Transverse colon (tissue), 4 donors: ENCODE measurements at regions not wholly inside any gene's neighbourhood (a gene's known extent, or its start where the extent isn't known, plus 50 kb on each side); places are given as distances from the start of the nearest gene placed in this dataset.
A peak's percentile ranks its signal among the peaks of the same experiment; 100 is the strongest.

Source experiments
- DNase-seq: peaks from one replicate; pipeline ENCODE4 v3.0.0-alpha.2; 2019
- H3K27ac ChIP-seq, 4 donors: fragments of 200-600 bp; sonication (generic); 2 replicates each; pipeline ENCODE4 v1.5.1; 2016 to 2018; ENCODE audit warnings: inconsistent platforms in 4 of 4
- H3K27me3 ChIP-seq: fragments of 200-600 bp; sonication (generic); 2 replicates; pipeline ENCODE4 v1.5.1; 2017; ENCODE audit warnings: inconsistent platforms
- H3K36me3 ChIP-seq, 4 donors: fragments of 200-600 bp; sonication (generic); 2 replicates each; pipeline ENCODE4 v1.5.1; 2017 to 2019; ENCODE audit warnings: inconsistent platforms in 4 of 4
- H3K4me1 ChIP-seq, 4 donors: fragments of 200-600 bp; sonication (generic); 2 replicates each; pipeline ENCODE4 v1.5.1; 2017 to 2020; ENCODE audit warnings: inconsistent platforms in 4 of 4
- H3K4me3 ChIP-seq, 4 donors: fragments of 200-600 bp; sonication (generic); 1 replicate in 1 of 4; 2 replicates in 3 of 4; pipeline versions ENCODE4 v1.5.1 to v1.6.1; 2017 to 2019; ENCODE audit warnings: inconsistent platforms in 4 of 4
- H3K9me3 ChIP-seq, 2 donors: fragments of 200-600 bp; sonication (generic); 2 replicates each; pipeline ENCODE4 v1.5.1; 2017 to 2019; ENCODE audit warnings: inconsistent platforms in 2 of 2
- EP300 ChIP-seq: sonication (generic); formaldehyde crosslinking; IDR thresholded peaks from one replicate; pipeline ENCODE4 v1.6.1; 2017; ENCODE audit warnings: antibody characterized with exemption, low read depth
- POLR2A ChIP-seq: fragments of 450-650 bp; IDR thresholded peaks from one replicate; pipeline ENCODE4 v1.6.1; 2016; ENCODE audit warnings: antibody characterized with exemption, mild to moderate bottlenecking, moderate library complexity
- POLR2AphosphoS5 ChIP-seq, 3 donors: sonication (generic); formaldehyde crosslinking; IDR thresholded peaks; one replicate each; pipeline ENCODE4 v1.6.1; 2016; ENCODE audit warnings: antibody characterized with exemption in 3 of 3
- WGBS, 2 donors: methylation state at CpG; one replicate each; pipeline ENCODE4 v1.1.5; 2018; ENCODE audit warnings: low coverage in 1 of 2; 5-methylcytosine and 5-hydroxymethylcytosine counted together
- in situ Hi-C, 4 donors: fragments of 200-750 bp; cut with MboI; loops; one replicate each; pipeline versions ENCODE4 v1.15.0 to v1.15.1; 2017; ENCODE audit warnings: low sequenced_read_pairs in 3 of 4, low pct_ligation_motif_present in 1 of 4, low pct_unique_long_range_greater_than_20kb in 1 of 4
- intact Hi-C: fragments of 100-400 bp; cut with DNase I; formaldehyde crosslinking; loops from one replicate; pipeline ENCODE4 v1.15.1; 2023; ENCODE audit warnings: low total_unique reads
- TF ChIP-seq, protein P1 (sequence below), 5 experiments: fragments of 200-600 bp in 3 of 5; fragments of 450-650 bp in 2 of 5; sonication (generic) in 3 of 5; IDR thresholded peaks; 1 replicate in 2 of 5; 2 replicates in 3 of 5; pipeline ENCODE4 v1.5.1; 2016 to 2017; ENCODE audit warnings: antibody characterized with exemption in 5 of 5, inconsistent platforms in 3 of 5, mild to moderate bottlenecking in 2 of 5, moderate library complexity in 1 of 5

DNA sequence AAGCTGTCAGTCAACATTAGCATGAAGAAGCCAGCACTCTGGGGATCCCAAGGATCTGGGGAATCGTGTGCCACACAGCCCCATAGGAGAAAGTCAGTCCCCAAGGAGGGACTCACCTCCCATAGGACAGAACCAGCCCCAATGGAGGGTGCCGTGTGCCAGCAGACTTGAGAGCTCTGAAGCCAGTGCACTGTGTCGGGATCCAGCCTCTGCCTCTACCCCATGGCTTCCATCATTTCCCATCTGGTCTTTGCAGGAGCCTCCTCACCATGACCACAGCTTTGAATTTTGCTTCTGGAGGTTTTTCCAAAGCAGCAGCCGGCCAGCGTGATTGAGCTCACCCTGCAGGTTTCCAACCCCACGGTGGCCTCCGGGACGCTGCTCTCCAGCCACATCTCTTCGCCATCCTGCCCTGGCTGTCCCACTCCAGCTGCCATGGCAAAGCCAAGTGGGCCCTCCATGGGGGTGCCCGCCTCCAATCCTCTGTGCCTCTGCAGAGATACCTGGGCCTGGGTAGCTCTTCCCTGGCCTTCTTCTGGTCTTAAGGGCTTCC, 171.8 kb upstream of the SHH start:
- TF ChIP-seq POLR2AphosphoS5 (IDR thresholded peaks at IDR 0.05) (no peak), EP300 (no peak), POLR2A (no peak)
- TF ChIP-seq, protein P1, sequence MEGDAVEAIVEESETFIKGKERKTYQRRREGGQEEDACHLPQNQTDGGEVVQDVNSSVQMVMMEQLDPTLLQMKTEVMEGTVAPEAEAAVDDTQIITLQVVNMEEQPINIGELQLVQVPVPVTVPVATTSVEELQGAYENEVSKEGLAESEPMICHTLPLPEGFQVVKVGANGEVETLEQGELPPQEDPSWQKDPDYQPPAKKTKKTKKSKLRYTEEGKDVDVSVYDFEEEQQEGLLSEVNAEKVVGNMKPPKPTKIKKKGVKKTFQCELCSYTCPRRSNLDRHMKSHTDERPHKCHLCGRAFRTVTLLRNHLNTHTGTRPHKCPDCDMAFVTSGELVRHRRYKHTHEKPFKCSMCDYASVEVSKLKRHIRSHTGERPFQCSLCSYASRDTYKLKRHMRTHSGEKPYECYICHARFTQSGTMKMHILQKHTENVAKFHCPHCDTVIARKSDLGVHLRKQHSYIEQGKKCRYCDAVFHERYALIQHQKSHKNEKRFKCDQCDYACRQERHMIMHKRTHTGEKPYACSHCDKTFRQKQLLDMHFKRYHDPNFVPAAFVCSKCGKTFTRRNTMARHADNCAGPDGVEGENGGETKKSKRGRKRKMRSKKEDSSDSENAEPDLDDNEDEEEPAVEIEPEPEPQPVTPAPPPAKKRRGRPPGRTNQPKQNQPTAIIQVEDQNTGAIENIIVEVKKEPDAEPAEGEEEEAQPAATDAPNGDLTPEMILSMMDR (IDR thresholded peaks at IDR 0.05), result no peak

DNA sequence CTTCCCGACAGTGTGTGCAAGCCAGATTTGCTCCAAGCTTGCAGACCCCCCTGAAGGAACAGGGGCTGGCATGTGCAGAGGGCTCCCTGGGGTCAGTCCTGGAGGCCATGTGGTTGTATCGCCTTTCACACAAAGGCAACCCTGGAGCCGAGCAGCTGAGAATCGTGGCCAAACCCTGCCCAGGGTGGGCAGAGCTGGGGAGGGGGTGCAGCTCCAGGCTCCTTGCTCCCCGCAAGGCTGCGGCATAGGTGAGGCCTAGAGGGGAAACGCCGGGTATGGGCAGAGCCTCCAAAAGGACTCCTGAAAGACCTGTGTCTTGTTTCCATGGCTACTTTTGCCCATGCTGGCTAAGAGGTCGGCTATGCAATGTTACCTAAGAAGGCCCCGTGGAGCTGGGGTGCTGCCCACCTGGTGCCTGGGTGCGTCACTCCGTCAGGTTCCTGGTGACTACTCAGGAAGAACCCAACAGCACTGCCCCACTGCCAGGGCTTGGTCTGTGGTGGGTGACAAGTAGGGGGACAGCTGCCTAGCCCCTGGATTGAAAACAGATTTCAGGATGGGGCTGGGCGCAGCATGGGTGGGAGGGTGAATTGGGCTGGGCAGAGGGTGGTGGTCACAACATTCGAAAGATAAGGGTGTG, 171.0 kb upstream of the SHH start:
- H3K36me3 ChIP-seq, result no peaks in the 10 kb centered on the region
- intact Hi-C loops (no loop called here), in situ Hi-C loops (no loop called here)
- 74% methylated on average over 14 of the region's 14 CpGs; no CpG with 5 or more reads in 1 of the 2 donors for WGBS, 2 donors
- TF ChIP-seq, protein P1 (IDR thresholded peaks at IDR 0.05), result no peak
- TF ChIP-seq POLR2AphosphoS5 (IDR thresholded peaks at IDR 0.05), result no peak
- TF ChIP-seq EP300, result no peak
- TF ChIP-seq POLR2A, result no peak
- no peak overlapping the region for H3K27ac ChIP-seq
- H3K9me3 ChIP-seq, result no peaks in the 10 kb centered on the region
- peak; percentile 3 for DNase-seq
- no peaks in the 10 kb centered on the region for H3K4me1 ChIP-seq
- H3K4me3 ChIP-seq, result no peak overlapping the region
- peaks cover 10% of the 10 kb centered on the region for H3K27me3 ChIP-seq

More for the DNA sequence above, 171.8 kb upstream of the SHH start:
- intact Hi-C loops, result no loop called here
- no peaks in the 10 kb centered on the region for H3K9me3 ChIP-seq
- no peak for DNase-seq
- in situ Hi-C loops, result no loop called here
- H3K27ac ChIP-seq, result no peak overlapping the region
- no peaks in the 10 kb centered on the region for H3K4me1 ChIP-seq
- H3K4me3 ChIP-seq, result no peak overlapping the region
- H3K36me3 ChIP-seq, result no peaks in the 10 kb centered on the region
- peaks cover 7% of the 10 kb centered on the region for H3K27me3 ChIP-seq
- WGBS, 2 donors, result 79% methylated on average over 10 of the region's 10 CpGs; no CpG with 5 or more reads in 1 of the 2 donors

DNA sequence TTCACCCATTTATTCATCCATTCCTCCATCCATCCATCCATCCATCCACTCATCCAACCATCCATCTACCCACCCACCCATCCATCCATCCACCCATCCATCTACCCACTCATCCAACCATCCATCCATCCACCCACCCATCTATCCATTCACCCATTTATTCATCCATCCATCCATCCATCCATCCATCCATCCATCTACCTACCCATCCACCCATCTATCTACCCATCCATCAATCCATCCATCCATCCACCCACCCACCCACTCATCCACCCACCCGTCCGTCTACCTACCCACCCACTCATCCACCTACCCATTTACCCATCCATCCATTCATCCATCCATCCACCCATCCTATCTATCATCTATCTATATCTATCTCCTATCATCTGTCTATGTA, 169.4 kb upstream of the SHH start:
- intact Hi-C loops (no loop called here), in situ Hi-C loops (no loop called here)
- Histone ChIP-seq H3K27me3 (peaks cover 10% of the 10 kb centered on the region), H3K4me3 (no peak overlapping the region), H3K36me3 (no peaks in the 10 kb centered on the region), H3K27ac (no peak overlapping the region), H3K9me3 (no peaks in the 10 kb centered on the region), H3K4me1 (no peaks in the 10 kb centered on the region)
- no peak for DNase-seq
- 79% methylated on average over 2 of the region's 2 CpGs; no CpG with 5 or more reads in 1 of the 2 donors for WGBS, 2 donors
- TF ChIP-seq EP300 (no peak), POLR2A (no peak), POLR2AphosphoS5 (IDR thresholded peaks at IDR 0.05) (no peak)
- TF ChIP-seq, protein P1 (IDR thresholded peaks at IDR 0.05), result no peak

DNA sequence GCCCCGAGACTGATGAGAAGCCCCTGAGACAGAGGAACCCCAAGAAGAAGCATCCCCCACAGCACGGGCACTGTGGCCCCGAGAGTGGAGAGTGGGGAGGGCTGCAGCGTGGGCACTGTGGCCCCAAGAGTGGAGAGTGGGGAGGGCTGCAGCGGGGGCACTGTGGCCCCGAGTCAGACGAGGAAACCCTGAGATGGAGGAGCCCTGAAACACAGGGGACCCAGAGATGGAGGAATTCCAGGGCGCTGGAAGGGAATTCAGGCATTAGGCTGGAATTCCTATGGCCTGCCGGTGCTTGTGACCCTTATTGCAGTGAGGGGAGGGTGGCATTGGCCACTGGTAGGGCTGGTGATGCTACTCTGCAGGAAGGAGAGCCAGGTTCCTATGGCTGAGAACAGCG, 168.6 kb upstream of the SHH start:
- no peaks in the 10 kb centered on the region for H3K4me1 ChIP-seq
- no peaks in the 10 kb centered on the region for H3K9me3 ChIP-seq
- WGBS, 2 donors, result 79 to 91% methylated on average over 8 to 10 of the region's 10 CpGs
- TF ChIP-seq POLR2AphosphoS5 (IDR thresholded peaks at IDR 0.05) (no peak), EP300 (no peak), POLR2A (no peak)
- TF ChIP-seq, protein P1 (IDR thresholded peaks at IDR 0.05), result no peak
- DNase-seq, result no peak
- in situ Hi-C loops, result no loop called here
- H3K27ac ChIP-seq, result no peak overlapping the region
- H3K36me3 ChIP-seq, result no peaks in the 10 kb centered on the region
- peaks cover 10% of the 10 kb centered on the region for H3K27me3 ChIP-seq
- no peak overlapping the region for H3K4me3 ChIP-seq
- intact Hi-C loops, result no loop called here
